CD4-positive, alpha-beta T cell treated with Interleukin-10 for 1 hour (primary cell): ENCODE measurements at regions not wholly inside any gene's neighbourhood (a gene's known extent, or its start where the extent isn't known, plus 50 kb on each side); places are given as distances from the start of the nearest gene placed in this dataset.

ENCODE experiments used
- DNase-seq: peaks from one replicate; pipeline ENCODE4 v3.0.0-alpha.2; 2020

- DNase-seq: no peak
Observed at GRCh38 chr2:105590780-105591660, 153.7 kb upstream of the NCK2 start.

GRCh38 chr2:105588581-105588980 lies 156.1 kb upstream of the NCK2 start:
- DNase-seq: no peak

- DNase-seq: no peak
Observed at GRCh38 chr2:105587637-105588036, 157.1 kb upstream of the NCK2 start.

GRCh38 chr2:105584435-105585010 lies 160.2 kb upstream of the NCK2 start:
- no peak for DNase-seq

GRCh38 chr2:105582952-105583660 lies 161.6 kb upstream of the NCK2 start:
- DNase-seq: no peak

- DNase-seq: no peak
Observed at GRCh38 chr2:105581555-105581944, 163.2 kb upstream of the NCK2 start.

- DNase-seq: no peak
Observed at GRCh38 chr2:105580870-105581554, 163.7 kb upstream of the NCK2 start.

- no peak for DNase-seq
Observed at GRCh38 chr2:105580216-105580615, 164.5 kb upstream of the NCK2 start.

GRCh38 chr2:105578166-105578565 lies 166.5 kb upstream of the NCK2 start:
- DNase-seq: no peak

GRCh38 chr2:105577762-105578161 lies 166.9 kb upstream of the NCK2 start:
- no peak for DNase-seq

GRCh38 chr2:105576440-105577241 lies 168.1 kb upstream of the NCK2 start:
- DNase-seq: peak; percentile 57

GRCh38 chr2:105576050-105576439 lies 168.7 kb upstream of the NCK2 start:
- DNase-seq: no peak

GRCh38 chr2:105575499-105576025 lies 169.2 kb upstream of the NCK2 start:
- DNase-seq: no peak

GRCh38 chr2:105574796-105575344 lies 169.8 kb upstream of the NCK2 start:
- no peak for DNase-seq

GRCh38 chr2:105573910-105574655 lies 170.6 kb upstream of the NCK2 start:
- no peak for DNase-seq

GRCh38 chr2:105573490-105573889 lies 171.2 kb upstream of the NCK2 start:
- DNase-seq: no peak

- no peak for DNase-seq
Observed at GRCh38 chr2:105571445-105571987, 172.7 kb upstream of the FHL2 start.

- no peak for DNase-seq
Observed at GRCh38 chr2:105570757-105571156, 171.9 kb upstream of the FHL2 start.

GRCh38 chr2:105570326-105570725 lies 171.5 kb upstream of the FHL2 start:
- no peak for DNase-seq

- DNase-seq: no peak
Observed at GRCh38 chr2:105569606-105570005, 170.8 kb upstream of the FHL2 start.

- DNase-seq: no peak
Observed at GRCh38 chr2:105567996-105568494, 169.2 kb upstream of the FHL2 start.
